ENCODE measurements at regions not wholly inside any gene's neighbourhood (a gene's known extent, or its start where the extent isn't known, plus 50 kb on each side); places are given as distances from the start of the nearest gene placed in this dataset.
A peak's percentile ranks its signal among the peaks of the same experiment; 100 is the strongest.

DNA sequence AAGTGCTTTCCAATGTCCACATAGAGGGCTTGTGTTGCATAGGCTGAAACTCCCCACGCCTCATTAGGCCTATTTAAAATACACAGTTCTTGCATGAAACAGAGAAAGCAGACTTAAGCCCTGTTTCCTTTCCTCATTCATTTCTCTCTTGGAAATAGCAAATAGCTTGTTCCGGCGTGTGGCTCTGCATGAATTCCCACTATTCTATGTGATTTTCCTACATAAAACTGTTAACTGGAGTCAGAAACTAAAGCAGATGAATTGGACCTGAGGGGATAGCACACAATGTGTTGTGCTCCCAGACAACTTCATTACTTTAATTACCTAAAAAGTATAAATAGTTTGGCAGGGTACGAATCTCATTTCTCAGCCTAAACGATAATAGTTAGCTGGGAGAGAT, 981.5 kb downstream of the SORCS1 start:
- intact Hi-C loops (cut with DNase I), result no loop called here
- Histone ChIP-seq H3K36me3 (no peaks in the 10 kb centered on the region), H3K27me3 (no peaks in the 10 kb centered on the region), H3K9me3 (no peaks in the 10 kb centered on the region), H3K4me1 (peaks cover 0 to 5% (median 0%) of the 10 kb centered on the region in 4 donors), H3K27ac (replicated peaks in 1 of 4) (no peak overlapping the region), H3K4me3 (no peak overlapping the region)
- TF ChIP-seq POLR2AphosphoS5 (IDR thresholded peaks at IDR 0.05) (no peak), EP300 (IDR thresholded peaks at IDR 0.05) (no peak)
- no peak for DNase-seq (ENCODE audit: extremely low spot score)
- WGBS, result 85% methylated on average over 5 of the region's 5 CpGs

DNA sequence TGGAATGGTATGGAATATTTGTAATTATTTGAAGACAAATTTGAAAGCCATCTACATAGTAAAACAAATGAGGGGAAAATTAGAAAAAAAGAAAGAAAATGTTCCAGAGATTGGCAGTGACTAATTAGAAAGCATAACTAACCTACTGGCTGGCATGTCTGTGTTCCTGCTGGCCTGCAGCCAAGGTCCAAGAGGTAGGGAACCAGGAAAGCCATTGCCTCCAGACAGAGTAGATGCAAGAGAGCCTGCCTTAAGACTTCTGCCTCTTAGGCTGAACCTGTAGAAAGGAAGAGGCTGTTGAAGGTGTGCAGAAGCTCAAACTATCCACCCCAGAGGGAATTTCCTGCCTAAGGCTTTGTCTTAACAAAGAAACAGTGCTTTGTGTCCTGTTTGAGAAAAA, 982.0 kb downstream of the SORCS1 start:
- intact Hi-C loops (cut with DNase I), result no loop called here
- Histone ChIP-seq H3K27me3 (no peaks in the 10 kb centered on the region), H3K27ac (replicated peaks in 1 of 4) (no peak overlapping the region), H3K4me1 (peaks cover 0 to 5% (median 0%) of the 10 kb centered on the region in 4 donors), H3K9me3 (no peaks in the 10 kb centered on the region), H3K4me3 (no peak overlapping the region), H3K36me3 (no peaks in the 10 kb centered on the region)
- TF ChIP-seq POLR2AphosphoS5 (IDR thresholded peaks at IDR 0.05) (no peak), POLR2A (IDR thresholded peaks at IDR 0.05; ENCODE audit: low read depth) (no peak), EP300 (IDR thresholded peaks at IDR 0.05) (no peak)
- TF ChIP-seq, protein P1, sequence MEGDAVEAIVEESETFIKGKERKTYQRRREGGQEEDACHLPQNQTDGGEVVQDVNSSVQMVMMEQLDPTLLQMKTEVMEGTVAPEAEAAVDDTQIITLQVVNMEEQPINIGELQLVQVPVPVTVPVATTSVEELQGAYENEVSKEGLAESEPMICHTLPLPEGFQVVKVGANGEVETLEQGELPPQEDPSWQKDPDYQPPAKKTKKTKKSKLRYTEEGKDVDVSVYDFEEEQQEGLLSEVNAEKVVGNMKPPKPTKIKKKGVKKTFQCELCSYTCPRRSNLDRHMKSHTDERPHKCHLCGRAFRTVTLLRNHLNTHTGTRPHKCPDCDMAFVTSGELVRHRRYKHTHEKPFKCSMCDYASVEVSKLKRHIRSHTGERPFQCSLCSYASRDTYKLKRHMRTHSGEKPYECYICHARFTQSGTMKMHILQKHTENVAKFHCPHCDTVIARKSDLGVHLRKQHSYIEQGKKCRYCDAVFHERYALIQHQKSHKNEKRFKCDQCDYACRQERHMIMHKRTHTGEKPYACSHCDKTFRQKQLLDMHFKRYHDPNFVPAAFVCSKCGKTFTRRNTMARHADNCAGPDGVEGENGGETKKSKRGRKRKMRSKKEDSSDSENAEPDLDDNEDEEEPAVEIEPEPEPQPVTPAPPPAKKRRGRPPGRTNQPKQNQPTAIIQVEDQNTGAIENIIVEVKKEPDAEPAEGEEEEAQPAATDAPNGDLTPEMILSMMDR (IDR thresholded peaks at IDR 0.05), result no peak
- DNase-seq (ENCODE audit: extremely low spot score), result no peak

DNA sequence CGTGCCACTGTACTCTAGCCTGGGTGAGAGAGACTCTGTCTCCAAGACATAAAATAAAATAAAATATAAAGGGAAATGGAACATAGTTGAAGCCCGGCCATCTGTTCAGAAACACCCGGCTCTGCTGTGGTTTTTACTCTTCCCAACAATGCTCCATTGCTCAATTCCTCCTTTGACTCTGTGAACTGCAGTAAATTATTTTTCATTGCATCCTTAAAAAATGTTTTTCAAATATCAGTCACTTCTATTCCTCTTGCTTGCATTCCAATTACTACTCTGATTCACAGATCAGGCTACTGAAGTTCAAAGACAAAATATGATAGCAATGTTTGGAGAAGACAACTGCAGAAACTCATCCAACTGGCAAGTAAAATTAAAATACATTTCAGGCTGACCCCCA, 983.0 kb downstream of the SORCS1 start:
- TF ChIP-seq POLR2A (IDR thresholded peaks at IDR 0.05; ENCODE audit: low read depth), result no peak
- no peak for TF ChIP-seq POLR2AphosphoS5 (IDR thresholded peaks at IDR 0.05)
- TF ChIP-seq EP300 (IDR thresholded peaks at IDR 0.05), result no peak
- Histone ChIP-seq H3K9me3 (no peaks in the 10 kb centered on the region), H3K4me3 (no peak overlapping the region), H3K4me1 (peaks cover 0 to 5% (median 0%) of the 10 kb centered on the region in 4 donors), H3K36me3 (no peaks in the 10 kb centered on the region), H3K27ac (replicated peaks in 1 of 4) (no peak overlapping the region), H3K27me3 (no peaks in the 10 kb centered on the region)
- intact Hi-C loops (cut with DNase I), result no loop called here
- WGBS, result 55% methylated on average over 3 of the region's 3 CpGs
- DNase-seq (ENCODE audit: extremely low spot score), result no peak

DNA sequence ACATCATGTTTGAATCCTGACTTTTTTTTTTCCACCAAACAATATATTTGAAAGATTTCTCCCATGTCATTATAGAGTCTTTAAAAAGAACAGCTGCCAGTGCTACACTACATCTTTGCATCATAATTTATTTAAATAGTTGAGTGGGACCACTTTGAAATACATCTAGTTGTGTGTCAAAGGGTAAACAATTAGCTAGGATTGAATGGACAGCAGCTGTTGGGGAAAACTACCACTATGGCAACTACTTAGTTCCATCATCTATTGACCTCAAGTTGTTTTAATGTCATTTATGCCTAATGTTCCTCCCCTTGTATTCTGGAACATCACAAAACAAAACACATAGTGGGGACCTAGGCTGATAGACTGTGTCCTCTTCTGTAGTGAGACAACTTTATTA, 985.1 kb downstream of the SORCS1 start:
- no peak for DNase-seq (ENCODE audit: extremely low spot score)
- Histone ChIP-seq H3K4me1 (peaks cover 0 to 5% (median 0%) of the 10 kb centered on the region in 4 donors), H3K36me3 (no peaks in the 10 kb centered on the region), H3K27ac (replicated peaks in 1 of 4) (no peak overlapping the region), H3K9me3 (no peaks in the 10 kb centered on the region), H3K4me3 (no peak overlapping the region), H3K27me3 (no peaks in the 10 kb centered on the region)
- intact Hi-C loops (cut with DNase I), result no loop called here
- TF ChIP-seq EP300 (IDR thresholded peaks at IDR 0.05) (no peak), POLR2A (IDR thresholded peaks at IDR 0.05; ENCODE audit: low read depth) (no peak), POLR2AphosphoS5 (IDR thresholded peaks at IDR 0.05) (no peak)
- TF ChIP-seq, protein P1 (IDR thresholded peaks at IDR 0.05), result no peak

DNA sequence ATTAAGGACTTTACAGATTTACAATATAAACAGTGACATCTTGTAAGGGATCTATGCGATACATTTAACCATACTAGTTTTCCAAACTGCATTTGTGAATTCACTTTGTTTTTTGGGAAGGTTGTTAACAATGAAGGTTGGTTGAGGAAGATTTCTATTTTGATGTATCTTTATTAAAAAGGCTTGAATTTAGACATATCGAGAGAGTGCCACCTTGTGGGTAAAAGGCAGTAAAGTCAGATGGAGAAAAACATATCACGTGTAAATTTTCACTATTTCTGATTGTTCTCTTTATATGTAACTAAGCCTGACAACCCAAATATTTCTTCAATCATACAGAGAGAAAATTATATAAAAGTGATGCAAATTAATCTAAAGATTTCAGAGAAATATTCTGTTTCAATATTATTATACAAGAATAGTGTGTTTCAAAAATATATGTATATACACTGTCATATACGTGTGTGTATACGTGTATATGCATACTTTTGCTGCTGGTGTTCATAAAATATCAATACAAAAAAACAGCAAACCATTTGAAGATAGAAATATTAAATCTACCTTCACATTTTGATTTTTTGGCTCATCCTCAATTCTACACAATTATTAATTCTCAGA, 988.6 kb downstream of the SORCS1 start:
- Histone ChIP-seq H3K9me3 (no peaks in the 10 kb centered on the region), H3K27me3 (no peaks in the 10 kb centered on the region), H3K4me3 (no peak overlapping the region), H3K27ac (replicated peaks in 1 of 4) (no peak overlapping the region), H3K4me1 (no peaks in the 10 kb centered on the region), H3K36me3 (no peaks in the 10 kb centered on the region)
- TF ChIP-seq, protein P1 (IDR thresholded peaks at IDR 0.05), result peak; percentile 52 to 62 (median 55)
- TF ChIP-seq EP300 (IDR thresholded peaks at IDR 0.05), result no peak
- no peak for DNase-seq (ENCODE audit: extremely low spot score)
- WGBS, result 44% methylated on average over 5 of the region's 5 CpGs
- intact Hi-C loops (cut with DNase I), result loop anchor here (2.0 kb wide), 1 partner anchor 225 kb away; no protein-coding TSS in a partner anchor

DNA sequence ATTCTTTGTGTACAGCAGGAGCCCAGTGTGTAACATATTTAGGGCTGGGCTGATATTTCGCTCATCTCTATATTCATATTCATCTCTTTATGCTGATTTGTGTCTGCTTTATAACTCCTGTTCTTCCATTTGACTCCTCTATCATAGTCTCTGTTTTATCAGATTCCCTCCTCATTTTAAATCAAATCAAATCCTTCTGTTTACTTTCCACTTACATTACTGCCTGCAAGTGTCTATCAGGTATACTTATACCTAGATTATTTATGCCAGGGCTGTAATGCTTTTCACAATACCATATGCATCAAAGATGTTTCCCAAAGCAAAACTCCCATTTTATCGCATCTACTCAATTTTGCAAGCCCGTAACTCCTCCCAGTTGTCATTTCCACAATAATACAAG, 990.7 kb downstream of the SORCS1 start:
- WGBS, result 89% methylated on average over 3 of the region's 3 CpGs
- DNase-seq (ENCODE audit: extremely low spot score), result no peak
- Histone ChIP-seq H3K4me3 (no peak overlapping the region), H3K27ac (replicated peaks in 1 of 4) (no peak overlapping the region), H3K4me1 (no peaks in the 10 kb centered on the region), H3K9me3 (no peaks in the 10 kb centered on the region), H3K36me3 (no peaks in the 10 kb centered on the region), H3K27me3 (no peaks in the 10 kb centered on the region)
- intact Hi-C loops (cut with DNase I), result no loop called here
- TF ChIP-seq, protein P1 (IDR thresholded peaks at IDR 0.05), result no peak
- no peak for TF ChIP-seq POLR2A (IDR thresholded peaks at IDR 0.05; ENCODE audit: low read depth)
- no peak for TF ChIP-seq EP300 (IDR thresholded peaks at IDR 0.05)
- TF ChIP-seq POLR2AphosphoS5 (IDR thresholded peaks at IDR 0.05), result no peak

All from esophagus muscularis mucosa (tissue), 4 donors.